WTC11 (cell line): ENCODE measurements at regions not wholly inside any gene's neighbourhood (a gene's known extent, or its start where the extent isn't known, plus 50 kb on each side); places are given as distances from the start of the nearest gene placed in this dataset.

Source experiments
- ATAC-seq: fragments of 200-7000 bp; cut with Tn5 transposase; 2 replicates; pipeline ENCODE4 v1.10.0; 2021; ENCODE audit warnings: mild to moderate bottlenecking, moderate library complexity
- CTCF ChIA-PET: fragments of 300-600 bp; sonication (Branson Sonifier 250); formaldehyde crosslinking; loops from one replicate; lab custom pipeline; 2021; ENCODE audit warnings: antibody characterized with exemption; lab: Charles Lee
- POLR2A ChIA-PET: fragments of 350-600 bp; sonication (Branson Sonifier 250); formaldehyde crosslinking; loops from one replicate; lab custom pipeline; 2021; ENCODE audit warnings: antibody characterized with exemption; lab: Charles Lee
- DNase-seq: peaks from one replicate; pipeline ENCODE4 v3.0.0; 2021; ENCODE audit warnings: low spot score
- H3K27ac Mint-ChIP-seq: 2 replicates; pipeline ENCODE4 v1.8.0; 2021; ENCODE audit warnings: mixed read lengths
- H3K27me3 Mint-ChIP-seq: 2 replicates; pipeline ENCODE4 v1.8.0; 2021; ENCODE audit warnings: low read depth, mild to moderate bottlenecking, moderate library complexity, mixed read lengths
- H3K36me3 Mint-ChIP-seq: 2 replicates; pipeline ENCODE4 v1.8.0; 2021; ENCODE audit warnings: mixed read lengths
- H3K4me1 Mint-ChIP-seq: 2 replicates; pipeline ENCODE4 v1.8.0; 2022; ENCODE audit warnings: mixed read lengths
- H3K4me3 Mint-ChIP-seq: 2 replicates; pipeline ENCODE4 v1.8.0; 2021; ENCODE audit warnings: mild to moderate bottlenecking, moderate library complexity, mixed read lengths
- H3K9me3 Mint-ChIP-seq: 2 replicates; pipeline ENCODE4 v1.8.0; 2021; ENCODE audit warnings: mixed read lengths
- CBFB ChIP-seq: sonication (generic); formaldehyde crosslinking; IDR thresholded peaks from 2 replicates; pipeline ENCODE4 v1.8.1; 2022; ENCODE audit warnings: mild to moderate bottlenecking, low read depth, missing genetic modification reagents
- CDX4 ChIP-seq: fragments of 250-450 bp; sonication (Bioruptor Pico); IDR thresholded peaks from 2 replicates; pipeline ENCODE4 v1.9.0; 2021; ENCODE audit warnings: moderate library complexity, mild to moderate bottlenecking, inconsistent platforms, borderline replicate concordance
- GTF2I ChIP-seq: fragments of 250-450 bp; sonication (Bioruptor Pico); conservative IDR thresholded peaks from 2 replicates; pipeline ENCODE4 v1.4.0; 2021; ENCODE audit warnings: mild to moderate bottlenecking
- KAT7 ChIP-seq: sonication (generic); formaldehyde crosslinking; IDR thresholded peaks from 2 replicates; pipeline ENCODE4 v1.8.1; 2023; ENCODE audit warnings: missing genetic modification reagents, mild to moderate bottlenecking, borderline replicate concordance
- NFATC4 ChIP-seq: fragments of 250-450 bp; sonication (Bioruptor Pico); IDR thresholded peaks from 2 replicates; pipeline ENCODE4 v1.9.0; 2021; ENCODE audit warnings: mild to moderate bottlenecking
- NFYB ChIP-seq: sonication (generic); formaldehyde crosslinking; conservative IDR thresholded peaks from 2 replicates; pipeline ENCODE4 v1.8.0; 2022; ENCODE audit warnings: low read depth, missing genetic modification reagents
- NR1H2 ChIP-seq: sonication (generic); formaldehyde crosslinking; IDR thresholded peaks from 2 replicates; pipeline ENCODE4 v1.9.0; 2021; ENCODE audit warnings: mild to moderate bottlenecking, moderate library complexity, missing genetic modification reagents
- RELA ChIP-seq: sonication (generic); formaldehyde crosslinking; IDR thresholded peaks from 2 replicates; pipeline ENCODE4 v1.8.1; 2022; ENCODE audit warnings: missing genetic modification reagents, mild to moderate bottlenecking, borderline replicate concordance
- SP1 ChIP-seq: sonication (generic); formaldehyde crosslinking; conservative IDR thresholded peaks from 2 replicates; pipeline ENCODE4 v1.8.1; 2022; ENCODE audit warnings: missing genetic modification reagents
- STAT6 ChIP-seq: sonication (generic); formaldehyde crosslinking; conservative IDR thresholded peaks from 2 replicates; pipeline ENCODE4 v1.8.1; 2023; ENCODE audit warnings: mild to moderate bottlenecking, low read depth, missing genetic modification reagents, moderate library complexity
- TEAD4 ChIP-seq: sonication (generic); formaldehyde crosslinking; IDR thresholded peaks from 2 replicates; pipeline ENCODE4 v1.8.0; 2022; ENCODE audit warnings: mild to moderate bottlenecking, missing genetic modification reagents
- USF1 ChIP-seq: sonication (generic); formaldehyde crosslinking; IDR thresholded peaks from 2 replicates; pipeline ENCODE4 v1.8.0; 2022; ENCODE audit warnings: mild to moderate bottlenecking, missing genetic modification reagents
- ZNF121 ChIP-seq: sonication (generic); formaldehyde crosslinking; IDR thresholded peaks from 2 replicates; pipeline ENCODE4 v1.8.0; 2023; ENCODE audit warnings: missing genetic modification reagents
- ZNF138 ChIP-seq: sonication (generic); formaldehyde crosslinking; conservative IDR thresholded peaks from 2 replicates; pipeline ENCODE4 v1.8.1; 2022; ENCODE audit warnings: mild to moderate bottlenecking, moderate library complexity, missing genetic modification reagents
- ZNF232 ChIP-seq: sonication (generic); formaldehyde crosslinking; IDR thresholded peaks from 2 replicates; pipeline ENCODE4 v1.8.0; 2022; ENCODE audit warnings: mild to moderate bottlenecking, missing genetic modification reagents
- ZNF317 ChIP-seq: sonication (generic); formaldehyde crosslinking; IDR thresholded peaks from 2 replicates; pipeline ENCODE4 v1.8.1; 2023; ENCODE audit warnings: low read depth, mild to moderate bottlenecking, moderate library complexity, missing genetic modification reagents, borderline replicate concordance
- TF ChIP-seq, protein P1 (sequence below): sonication (generic); formaldehyde crosslinking; IDR thresholded peaks from 2 replicates; pipeline ENCODE4 v1.8.1; 2023; ENCODE audit warnings: mild to moderate bottlenecking, missing genetic modification reagents, moderate library complexity
- TF ChIP-seq, protein P2 (sequence below): sonication (generic); formaldehyde crosslinking; conservative IDR thresholded peaks from 2 replicates; pipeline ENCODE4 v1.8.1; 2022; ENCODE audit warnings: mild to moderate bottlenecking, missing genetic modification reagents
- TF ChIP-seq, protein P3 (sequence below): sonication (generic); formaldehyde crosslinking; IDR thresholded peaks from 2 replicates; pipeline ENCODE4 v1.8.0; 2023; ENCODE audit warnings: missing genetic modification reagents, mild to moderate bottlenecking, borderline replicate concordance
- TF ChIP-seq, protein P4 (sequence below): sonication (generic); formaldehyde crosslinking; IDR thresholded peaks from 2 replicates; pipeline ENCODE4 v1.8.0; 2023; ENCODE audit warnings: mild to moderate bottlenecking, missing genetic modification reagents

- POLR2A ChIA-PET: interaction anchor here (0.8 kb wide), 1 partner anchor 10 kb away, joined by 3 read pairs; no protein-coding TSS in a partner anchor
- H3K9me3 Mint-ChIP-seq: no peaks in the 10 kb centered on the region
- CTCF ChIA-PET: no interaction called here
- no peaks in the 10 kb centered on the region for H3K27me3 Mint-ChIP-seq
- H3K36me3 Mint-ChIP-seq: no peaks in the 10 kb centered on the region
- H3K4me1 Mint-ChIP-seq: peaks cover 34% of the 10 kb centered on the region
- DNase-seq (no peak), ATAC-seq (no peak)
- H3K4me3 Mint-ChIP-seq: no peak overlapping the region
- TF ChIP-seq NFYB (CRISPR knock-in tag) (no peak), RELA (CRISPR knock-in tag) (no peak), ZNF317 (CRISPR knock-in tag) (no peak), USF1 (no peak), NR1H2 (CRISPR knock-in tag) (no peak), SP1 (CRISPR knock-in tag) (no peak), GTF2I (CRISPR knock-in tag) (no peak), KAT7 (CRISPR knock-in tag) (no peak), CBFB (CRISPR knock-in tag) (no peak)
- TF ChIP-seq, protein P1, sequence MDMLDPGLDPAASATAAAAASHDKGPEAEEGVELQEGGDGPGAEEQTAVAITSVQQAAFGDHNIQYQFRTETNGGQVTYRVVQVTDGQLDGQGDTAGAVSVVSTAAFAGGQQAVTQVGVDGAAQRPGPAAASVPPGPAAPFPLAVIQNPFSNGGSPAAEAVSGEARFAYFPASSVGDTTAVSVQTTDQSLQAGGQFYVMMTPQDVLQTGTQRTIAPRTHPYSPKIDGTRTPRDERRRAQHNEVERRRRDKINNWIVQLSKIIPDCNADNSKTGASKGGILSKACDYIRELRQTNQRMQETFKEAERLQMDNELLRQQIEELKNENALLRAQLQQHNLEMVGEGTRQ (CRISPR knock-in tag): no peak
- no peak overlapping the region for H3K27ac Mint-ChIP-seq
Observed at GRCh38 chr1:234980291-234980644, 148.4 kb downstream of the TOMM20 start.

DNA sequence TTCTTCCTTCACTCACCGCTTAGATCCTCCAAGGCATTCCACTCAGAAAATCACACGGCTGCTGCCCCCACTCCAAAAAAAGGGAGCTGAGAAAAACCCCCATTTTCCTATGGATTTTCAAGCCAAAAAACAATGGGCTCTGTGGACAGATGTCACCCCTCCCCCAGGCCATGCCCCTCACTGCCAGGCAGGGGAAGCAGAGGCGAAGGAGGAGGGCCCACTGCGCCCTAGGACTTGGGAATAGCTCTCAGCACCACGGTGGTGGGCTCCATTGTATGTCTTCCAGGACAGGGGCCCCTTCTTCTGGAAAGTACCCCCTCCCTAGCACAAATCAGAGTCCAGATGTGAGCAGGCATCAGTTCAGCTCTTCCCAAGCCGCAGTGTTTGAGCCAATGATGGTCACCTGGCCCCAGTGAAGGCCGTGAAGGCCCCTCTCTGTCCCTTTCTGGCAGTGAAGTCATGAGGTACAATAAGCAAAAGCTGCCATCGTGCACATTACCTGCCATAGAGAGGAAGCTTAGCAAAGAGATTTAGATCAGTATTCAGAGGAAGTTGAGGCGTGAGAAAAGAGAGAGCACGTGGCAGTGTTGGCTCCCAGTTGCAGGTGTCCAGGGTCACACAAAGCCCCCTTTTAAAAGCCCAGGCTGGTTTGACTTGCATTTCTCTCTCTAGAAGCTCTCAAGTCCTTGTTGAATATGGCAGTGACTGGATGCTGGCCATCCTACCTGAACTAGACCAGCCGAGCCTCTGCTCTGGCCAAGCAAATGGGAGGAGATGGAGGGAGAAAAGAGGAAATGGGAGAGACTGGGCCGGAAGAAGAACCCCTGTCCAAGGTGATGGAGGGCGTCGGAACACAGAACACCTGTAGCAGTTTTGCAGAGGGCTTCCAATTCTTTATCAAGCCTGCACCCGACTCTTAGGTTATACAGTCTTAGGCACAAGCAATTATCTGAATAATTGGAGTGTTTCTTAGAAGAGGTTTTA lies 149.0 kb downstream of the TOMM20 start:
- CTCF ChIA-PET: no interaction called here
- Mint-ChIP-seq H3K4me1 (peaks cover 30% of the 10 kb centered on the region), H3K36me3 (no peaks in the 10 kb centered on the region), H3K4me3 (no peak overlapping the region), H3K9me3 (no peaks in the 10 kb centered on the region), H3K27me3 (no peaks in the 10 kb centered on the region), H3K27ac (no peak overlapping the region)
- DNase-seq (no peak), ATAC-seq (no peak)
- TF ChIP-seq NFATC4: no peak
- TF ChIP-seq STAT6: no peak
- TF ChIP-seq KAT7 (CRISPR knock-in tag): no peak
- TF ChIP-seq ZNF232: no peak
- TF ChIP-seq TEAD4: no peak
- TF ChIP-seq, protein P2, sequence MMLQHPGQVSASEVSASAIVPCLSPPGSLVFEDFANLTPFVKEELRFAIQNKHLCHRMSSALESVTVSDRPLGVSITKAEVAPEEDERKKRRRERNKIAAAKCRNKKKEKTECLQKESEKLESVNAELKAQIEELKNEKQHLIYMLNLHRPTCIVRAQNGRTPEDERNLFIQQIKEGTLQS (CRISPR knock-in tag): no peak
- TF ChIP-seq, protein P3, sequence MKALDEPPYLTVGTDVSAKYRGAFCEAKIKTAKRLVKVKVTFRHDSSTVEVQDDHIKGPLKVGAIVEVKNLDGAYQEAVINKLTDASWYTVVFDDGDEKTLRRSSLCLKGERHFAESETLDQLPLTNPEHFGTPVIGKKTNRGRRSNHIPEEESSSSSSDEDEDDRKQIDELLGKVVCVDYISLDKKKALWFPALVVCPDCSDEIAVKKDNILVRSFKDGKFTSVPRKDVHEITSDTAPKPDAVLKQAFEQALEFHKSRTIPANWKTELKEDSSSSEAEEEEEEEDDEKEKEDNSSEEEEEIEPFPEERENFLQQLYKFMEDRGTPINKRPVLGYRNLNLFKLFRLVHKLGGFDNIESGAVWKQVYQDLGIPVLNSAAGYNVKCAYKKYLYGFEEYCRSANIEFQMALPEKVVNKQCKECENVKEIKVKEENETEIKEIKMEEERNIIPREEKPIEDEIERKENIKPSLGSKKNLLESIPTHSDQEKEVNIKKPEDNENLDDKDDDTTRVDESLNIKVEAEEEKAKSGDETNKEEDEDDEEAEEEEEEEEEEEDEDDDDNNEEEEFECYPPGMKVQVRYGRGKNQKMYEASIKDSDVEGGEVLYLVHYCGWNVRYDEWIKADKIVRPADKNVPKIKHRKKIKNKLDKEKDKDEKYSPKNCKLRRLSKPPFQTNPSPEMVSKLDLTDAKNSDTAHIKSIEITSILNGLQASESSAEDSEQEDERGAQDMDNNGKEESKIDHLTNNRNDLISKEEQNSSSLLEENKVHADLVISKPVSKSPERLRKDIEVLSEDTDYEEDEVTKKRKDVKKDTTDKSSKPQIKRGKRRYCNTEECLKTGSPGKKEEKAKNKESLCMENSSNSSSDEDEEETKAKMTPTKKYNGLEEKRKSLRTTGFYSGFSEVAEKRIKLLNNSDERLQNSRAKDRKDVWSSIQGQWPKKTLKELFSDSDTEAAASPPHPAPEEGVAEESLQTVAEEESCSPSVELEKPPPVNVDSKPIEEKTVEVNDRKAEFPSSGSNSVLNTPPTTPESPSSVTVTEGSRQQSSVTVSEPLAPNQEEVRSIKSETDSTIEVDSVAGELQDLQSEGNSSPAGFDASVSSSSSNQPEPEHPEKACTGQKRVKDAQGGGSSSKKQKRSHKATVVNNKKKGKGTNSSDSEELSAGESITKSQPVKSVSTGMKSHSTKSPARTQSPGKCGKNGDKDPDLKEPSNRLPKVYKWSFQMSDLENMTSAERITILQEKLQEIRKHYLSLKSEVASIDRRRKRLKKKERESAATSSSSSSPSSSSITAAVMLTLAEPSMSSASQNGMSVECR (CRISPR knock-in tag): no peak
- TF ChIP-seq, protein P4, sequence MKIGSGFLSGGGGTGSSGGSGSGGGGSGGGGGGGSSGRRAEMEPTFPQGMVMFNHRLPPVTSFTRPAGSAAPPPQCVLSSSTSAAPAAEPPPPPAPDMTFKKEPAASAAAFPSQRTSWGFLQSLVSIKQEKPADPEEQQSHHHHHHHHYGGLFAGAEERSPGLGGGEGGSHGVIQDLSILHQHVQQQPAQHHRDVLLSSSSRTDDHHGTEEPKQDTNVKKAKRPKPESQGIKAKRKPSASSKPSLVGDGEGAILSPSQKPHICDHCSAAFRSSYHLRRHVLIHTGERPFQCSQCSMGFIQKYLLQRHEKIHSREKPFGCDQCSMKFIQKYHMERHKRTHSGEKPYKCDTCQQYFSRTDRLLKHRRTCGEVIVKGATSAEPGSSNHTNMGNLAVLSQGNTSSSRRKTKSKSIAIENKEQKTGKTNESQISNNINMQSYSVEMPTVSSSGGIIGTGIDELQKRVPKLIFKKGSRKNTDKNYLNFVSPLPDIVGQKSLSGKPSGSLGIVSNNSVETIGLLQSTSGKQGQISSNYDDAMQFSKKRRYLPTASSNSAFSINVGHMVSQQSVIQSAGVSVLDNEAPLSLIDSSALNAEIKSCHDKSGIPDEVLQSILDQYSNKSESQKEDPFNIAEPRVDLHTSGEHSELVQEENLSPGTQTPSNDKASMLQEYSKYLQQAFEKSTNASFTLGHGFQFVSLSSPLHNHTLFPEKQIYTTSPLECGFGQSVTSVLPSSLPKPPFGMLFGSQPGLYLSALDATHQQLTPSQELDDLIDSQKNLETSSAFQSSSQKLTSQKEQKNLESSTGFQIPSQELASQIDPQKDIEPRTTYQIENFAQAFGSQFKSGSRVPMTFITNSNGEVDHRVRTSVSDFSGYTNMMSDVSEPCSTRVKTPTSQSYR: no peak
- no peak for TF ChIP-seq CDX4
- TF ChIP-seq ZNF121 (CRISPR knock-in tag): no peak
- no peak for TF ChIP-seq ZNF138 (CRISPR knock-in tag)
- POLR2A ChIA-PET: interaction anchor here (0.8 to 1.0 kb wide), 2 partner anchors 9 to 10 kb away, joined by 3 read pairs; no protein-coding TSS in a partner anchor
